GM12873 (cell line): ENCODE measurements at regions not wholly inside any gene's neighbourhood (a gene's known extent, or its start where the extent isn't known, plus 50 kb on each side); places are given as distances from the start of the nearest gene placed in this dataset.

ENCODE experiments used
- TF ChIP-seq, protein P1 (sequence below): IDR thresholded peaks from 2 replicates; pipeline ENCODE4 v1.5.1; 2012; ENCODE audit warnings: low read depth, mild to moderate bottlenecking, moderate library complexity, low read length, control low read depth; ENCODE audit not compliant: insufficient read depth; ENCODE audit errors: missing control alignments

DNA sequence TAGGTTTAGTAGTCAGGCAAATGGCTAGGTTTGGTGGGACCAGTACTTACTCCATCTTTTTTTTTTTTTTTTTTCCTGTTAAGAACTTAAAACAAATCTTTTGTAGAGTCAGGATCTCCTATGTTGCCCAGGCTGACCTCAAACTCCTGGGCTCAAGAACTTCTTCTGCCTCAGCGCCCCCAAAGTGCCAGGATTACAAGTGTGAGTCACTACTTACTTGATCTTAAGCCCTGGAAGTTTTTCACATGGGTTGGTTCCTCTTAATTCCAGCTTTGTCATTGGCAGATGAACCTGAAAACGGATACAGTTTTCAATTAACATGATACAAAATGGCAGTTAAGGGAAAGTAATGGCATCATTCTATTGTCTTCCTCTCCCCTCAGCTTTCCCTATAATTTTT, 179.4 kb upstream of the JAG1 start:
- TF ChIP-seq, protein P1, sequence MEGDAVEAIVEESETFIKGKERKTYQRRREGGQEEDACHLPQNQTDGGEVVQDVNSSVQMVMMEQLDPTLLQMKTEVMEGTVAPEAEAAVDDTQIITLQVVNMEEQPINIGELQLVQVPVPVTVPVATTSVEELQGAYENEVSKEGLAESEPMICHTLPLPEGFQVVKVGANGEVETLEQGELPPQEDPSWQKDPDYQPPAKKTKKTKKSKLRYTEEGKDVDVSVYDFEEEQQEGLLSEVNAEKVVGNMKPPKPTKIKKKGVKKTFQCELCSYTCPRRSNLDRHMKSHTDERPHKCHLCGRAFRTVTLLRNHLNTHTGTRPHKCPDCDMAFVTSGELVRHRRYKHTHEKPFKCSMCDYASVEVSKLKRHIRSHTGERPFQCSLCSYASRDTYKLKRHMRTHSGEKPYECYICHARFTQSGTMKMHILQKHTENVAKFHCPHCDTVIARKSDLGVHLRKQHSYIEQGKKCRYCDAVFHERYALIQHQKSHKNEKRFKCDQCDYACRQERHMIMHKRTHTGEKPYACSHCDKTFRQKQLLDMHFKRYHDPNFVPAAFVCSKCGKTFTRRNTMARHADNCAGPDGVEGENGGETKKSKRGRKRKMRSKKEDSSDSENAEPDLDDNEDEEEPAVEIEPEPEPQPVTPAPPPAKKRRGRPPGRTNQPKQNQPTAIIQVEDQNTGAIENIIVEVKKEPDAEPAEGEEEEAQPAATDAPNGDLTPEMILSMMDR: no peak

DNA sequence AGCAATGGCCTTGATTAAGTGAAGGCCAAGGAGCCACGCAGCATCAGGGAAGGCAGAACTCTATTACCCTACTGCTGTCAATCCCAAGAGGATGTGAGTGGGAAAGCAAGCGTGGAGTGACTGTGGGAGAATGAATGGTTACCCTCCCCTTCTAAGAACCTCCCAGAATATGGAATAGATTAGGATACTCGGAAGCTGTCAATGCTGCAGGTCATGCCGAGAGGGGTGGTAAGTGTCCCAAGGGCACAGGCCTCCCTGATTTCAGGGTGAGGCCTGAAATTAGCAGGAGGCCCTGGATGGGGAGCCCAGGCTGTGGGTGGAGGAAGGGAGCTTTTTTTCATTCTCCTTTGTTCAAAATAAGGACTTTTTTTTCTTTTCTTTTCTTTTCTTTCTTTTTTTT, 179.9 kb upstream of the JAG1 start:
- TF ChIP-seq, protein P1: no peak

DNA sequence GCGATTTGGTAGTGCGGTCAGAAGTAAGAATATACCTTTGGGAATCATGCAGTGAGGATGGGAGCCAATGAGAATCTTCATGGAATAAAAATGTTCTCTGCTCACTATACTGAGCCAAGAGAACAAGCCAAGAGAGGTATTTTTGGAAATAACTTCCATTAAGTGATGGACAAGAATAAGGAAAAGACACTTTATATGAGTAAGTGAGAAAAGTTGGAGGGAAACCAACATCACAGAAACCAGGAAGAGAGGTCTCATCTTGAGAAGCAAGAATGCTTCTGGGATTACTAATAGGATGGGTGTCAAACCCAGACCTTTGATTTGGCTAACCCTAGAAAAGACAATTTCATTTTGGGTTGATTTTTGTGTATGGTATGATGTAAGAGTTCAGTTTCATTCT, 181.2 kb upstream of the JAG1 start:
- TF ChIP-seq, protein P1: no peak

DNA sequence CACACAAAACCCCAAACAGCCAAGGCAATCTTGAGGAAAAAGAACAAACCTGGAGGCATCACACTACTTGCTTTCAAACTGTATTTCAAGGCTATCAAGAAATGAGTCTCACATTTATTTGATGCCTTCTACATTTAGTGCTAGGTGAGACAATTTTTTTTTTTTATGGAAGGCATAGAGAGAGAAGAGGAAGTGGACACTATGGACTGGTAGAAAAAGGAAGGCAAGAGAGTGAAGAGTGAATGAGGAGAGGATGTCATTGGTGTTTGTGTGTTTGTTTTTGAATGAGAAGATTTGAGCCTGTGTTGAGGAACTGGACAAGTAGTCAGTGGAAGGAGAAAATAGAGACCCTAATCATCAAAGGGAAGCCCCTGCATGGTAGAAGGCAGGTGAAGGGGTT, 182.0 kb upstream of the JAG1 start:
- TF ChIP-seq, protein P1: no peak

DNA sequence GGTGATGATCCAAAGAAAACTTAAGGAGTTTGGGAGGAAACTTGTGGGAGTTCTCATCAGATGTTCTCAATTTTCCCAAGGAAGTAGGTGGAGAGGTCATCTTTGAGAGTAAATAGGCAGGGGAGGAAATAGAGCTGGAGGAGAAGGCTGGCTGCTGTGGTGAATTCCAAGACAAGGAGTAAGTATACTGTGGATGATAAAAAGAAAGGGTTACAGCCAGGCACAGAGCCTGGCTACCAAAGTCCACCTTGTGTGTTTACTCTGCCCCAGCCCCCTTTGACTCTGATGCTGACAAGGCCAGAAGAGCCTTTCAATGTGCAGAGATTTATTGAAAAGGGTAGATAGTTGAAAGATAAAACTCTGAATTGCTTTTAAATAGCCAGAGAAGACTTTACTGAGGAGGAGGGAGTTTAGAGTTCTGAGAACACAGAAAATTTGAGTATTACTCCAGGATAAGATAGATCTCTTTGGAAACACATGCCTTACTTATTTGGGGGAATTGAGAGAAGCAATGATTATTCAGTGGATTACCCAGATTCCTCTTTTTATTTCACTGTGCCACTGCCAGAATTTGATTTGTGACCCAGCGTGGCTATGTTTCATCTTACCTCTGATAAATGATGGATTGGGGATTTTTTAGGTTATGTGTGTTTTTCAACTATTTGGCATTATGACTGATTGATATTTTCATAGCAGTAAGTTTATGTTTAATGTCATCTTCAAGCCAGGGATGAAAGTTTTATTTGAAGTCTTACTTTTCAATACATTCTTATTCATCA, 182.6 kb upstream of the JAG1 start:
- TF ChIP-seq, protein P1: no peak

DNA sequence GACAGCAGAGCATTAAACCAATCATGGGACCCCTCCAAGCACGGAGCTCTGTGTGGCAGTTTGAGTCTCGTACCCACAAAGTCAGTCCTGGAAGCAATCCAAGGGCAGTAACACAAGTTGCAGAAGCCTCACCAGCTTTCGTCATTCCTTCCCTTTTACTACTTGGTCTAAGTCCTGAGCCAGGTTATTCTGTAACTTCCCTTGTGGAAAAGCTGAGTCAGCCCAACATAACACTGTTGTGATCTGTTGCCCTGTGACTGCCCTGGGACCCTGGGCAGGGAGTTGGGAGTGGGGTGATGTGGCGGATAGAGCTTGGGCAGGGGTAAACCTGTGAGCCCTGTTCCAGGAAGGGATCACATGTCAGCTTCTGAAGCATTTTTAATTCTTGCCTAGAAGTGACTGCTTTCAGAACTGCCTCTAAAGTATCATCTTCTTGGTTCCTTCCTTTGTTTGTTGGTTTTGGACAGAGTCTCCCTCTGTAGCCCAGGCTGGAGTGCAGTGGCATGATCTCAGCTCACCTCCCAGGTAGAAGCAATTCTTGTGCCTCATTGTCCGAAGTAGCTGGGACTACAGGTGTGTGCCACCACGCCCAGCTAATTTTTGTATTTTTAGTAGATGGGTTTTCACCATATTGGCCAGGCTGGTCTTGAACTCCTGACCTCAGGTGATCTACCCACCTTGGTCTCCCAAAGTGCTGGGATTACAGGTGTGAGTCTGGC, 183.7 kb upstream of the JAG1 start:
- TF ChIP-seq, protein P1: no peak

DNA sequence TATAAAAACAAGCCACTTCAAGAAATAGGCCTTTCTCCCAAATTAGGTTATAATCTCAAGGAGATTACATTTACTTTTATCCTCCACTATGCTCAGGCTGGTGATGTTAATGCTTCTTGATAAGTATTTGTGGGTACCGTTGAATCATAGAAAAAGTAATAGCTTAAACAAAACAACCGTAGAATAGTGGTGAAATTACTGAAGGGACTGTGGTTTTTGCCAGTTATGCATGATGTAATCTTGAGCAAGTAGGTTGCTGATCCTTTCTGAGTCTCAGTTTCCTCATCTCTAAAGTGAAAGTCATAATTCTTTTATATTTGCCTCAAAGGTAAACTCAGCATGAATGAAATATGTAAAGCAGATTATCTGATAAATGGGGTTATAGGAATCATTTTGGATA, 187.3 kb upstream of the JAG1 start:
- TF ChIP-seq, protein P1: no peak
